OCI-M2 (cell line): ENCODE measurements at regions not wholly inside any gene's neighbourhood (a gene's known extent, or its start where the extent isn't known, plus 50 kb on each side); places are given as distances from the start of the nearest gene placed in this dataset.

Experiments used
- DNase-seq: peaks from one replicate; lab custom pipeline; 2025; ENCODE audit not compliant: unreplicated experiment; lab: John Stamatoyannopoulos, UW

DNA sequence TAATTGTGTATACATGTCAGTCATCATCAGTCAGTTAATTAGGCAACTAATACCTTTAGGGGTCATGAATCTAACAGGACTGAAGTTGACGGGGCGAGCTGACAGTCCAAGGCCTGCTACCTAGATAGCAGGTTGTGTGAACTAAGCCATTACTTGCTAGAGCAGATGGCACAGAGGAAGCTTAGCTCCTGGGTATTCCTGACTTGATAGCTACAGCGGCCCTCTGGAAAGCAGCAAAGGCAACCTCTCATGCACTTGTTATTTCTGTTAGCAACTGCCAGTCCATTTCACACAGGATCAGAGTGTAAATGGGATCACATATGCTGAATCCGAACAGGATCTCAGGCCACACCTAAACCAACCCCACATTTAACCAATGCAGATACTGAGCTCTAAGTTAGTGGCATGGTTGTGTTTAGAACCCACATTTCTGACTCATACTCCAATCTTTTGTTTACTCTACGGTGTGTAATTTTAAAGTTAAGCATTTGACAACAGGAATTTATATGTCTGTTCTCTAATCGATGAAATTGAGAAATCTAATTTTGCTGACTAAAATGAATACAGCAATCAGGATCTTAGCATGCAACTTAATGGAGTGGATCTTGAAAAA is 521.3 kb upstream of the ZNF608 start:
- DNase-seq = no peak

DNA sequence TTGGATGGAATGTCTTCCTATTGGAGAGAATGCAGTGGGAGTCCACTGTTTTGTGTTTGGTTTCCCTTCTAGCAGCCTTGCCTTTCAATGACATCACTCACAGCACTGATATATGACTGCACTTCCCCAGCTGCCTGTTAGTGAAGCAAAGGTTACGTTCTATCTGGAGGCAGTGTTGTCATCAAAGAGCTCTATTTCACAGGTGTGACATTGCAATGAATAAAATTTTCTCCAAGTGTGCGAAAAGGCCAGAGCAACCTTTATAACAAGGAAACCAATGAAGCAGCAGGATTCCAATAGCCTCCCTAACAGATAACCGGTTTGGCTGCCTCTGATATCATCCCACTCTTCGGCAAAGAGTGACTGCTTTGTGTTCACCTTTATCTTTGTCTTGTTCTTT is 523.5 kb upstream of the ZNF608 start:
- no peak for DNase-seq

DNA sequence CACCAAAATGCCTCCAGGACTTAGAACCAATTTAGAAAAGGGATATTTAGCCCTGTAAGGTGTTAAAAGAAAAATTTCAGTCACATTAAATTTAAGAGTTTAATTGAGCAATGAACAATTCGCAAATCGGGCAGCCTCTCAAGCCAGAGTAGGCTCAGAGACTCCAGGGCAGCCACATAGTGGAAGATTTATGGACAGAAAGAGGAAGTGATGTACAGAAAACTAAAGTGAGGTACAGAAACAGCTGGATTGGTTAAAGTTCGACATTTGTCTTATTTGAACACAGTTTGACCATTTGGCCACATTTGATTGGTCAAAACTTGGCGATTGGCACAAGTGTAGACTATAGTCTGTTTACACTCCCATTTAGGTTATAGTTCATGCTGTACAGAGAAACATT is 525.9 kb upstream of the ZNF608 start:
- DNase-seq = no peak

DNA sequence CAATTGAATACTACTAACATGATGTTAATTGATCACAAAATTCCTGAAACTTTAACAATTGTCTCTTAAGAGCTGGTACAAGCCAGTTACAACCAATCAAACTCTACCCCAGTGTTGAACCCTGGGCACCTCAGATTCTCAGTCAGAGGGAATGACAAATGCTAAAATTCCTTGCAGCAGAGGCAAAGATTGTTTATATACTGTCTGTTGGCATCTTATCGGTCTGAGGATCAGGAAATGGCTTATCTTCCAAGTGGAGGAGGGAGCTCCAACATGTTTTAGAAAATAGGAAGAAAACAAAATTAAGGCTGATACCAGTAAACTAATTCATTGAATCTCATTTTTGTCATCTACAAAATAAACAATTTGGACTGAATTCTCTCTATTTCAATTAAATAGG is 527.8 kb upstream of the ZNF608 start:
- no peak for DNase-seq

DNA sequence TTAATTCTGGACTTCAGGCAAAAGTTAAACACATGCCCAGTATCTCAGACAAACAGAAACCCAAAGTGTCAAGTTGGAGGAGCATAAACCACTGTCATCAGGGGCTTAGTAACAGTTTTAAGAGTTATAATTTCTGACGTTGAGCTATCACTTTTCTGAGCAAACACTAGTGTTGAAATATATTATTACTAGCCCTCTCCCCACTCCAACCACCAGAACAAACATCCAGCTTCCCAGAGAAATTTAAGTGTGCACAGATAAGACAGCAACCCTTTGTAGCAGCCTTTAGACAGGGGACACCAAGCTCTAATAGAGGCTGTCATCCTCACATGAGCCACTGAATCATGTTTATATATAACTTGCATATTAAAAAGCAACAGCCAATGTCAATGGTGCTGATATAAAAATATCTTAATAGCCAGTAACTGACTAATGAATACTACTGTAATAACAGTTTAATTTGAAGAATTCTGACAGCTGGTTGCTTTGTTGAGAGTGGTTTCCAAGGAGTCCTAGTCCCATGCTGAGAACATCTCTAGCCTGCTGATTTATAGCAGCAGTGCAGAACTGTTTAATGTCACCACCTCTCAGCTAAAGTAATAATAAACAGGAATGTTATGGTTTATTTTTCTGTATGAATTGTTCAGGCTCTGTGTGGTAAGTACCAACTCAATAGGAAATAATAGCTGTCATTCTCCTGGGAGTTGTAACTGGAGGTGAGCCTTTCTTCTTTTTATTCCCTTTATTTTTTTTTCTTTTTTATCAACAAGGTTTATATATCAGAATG is 528.7 kb upstream of the ZNF608 start:
- DNase-seq = no peak

DNA sequence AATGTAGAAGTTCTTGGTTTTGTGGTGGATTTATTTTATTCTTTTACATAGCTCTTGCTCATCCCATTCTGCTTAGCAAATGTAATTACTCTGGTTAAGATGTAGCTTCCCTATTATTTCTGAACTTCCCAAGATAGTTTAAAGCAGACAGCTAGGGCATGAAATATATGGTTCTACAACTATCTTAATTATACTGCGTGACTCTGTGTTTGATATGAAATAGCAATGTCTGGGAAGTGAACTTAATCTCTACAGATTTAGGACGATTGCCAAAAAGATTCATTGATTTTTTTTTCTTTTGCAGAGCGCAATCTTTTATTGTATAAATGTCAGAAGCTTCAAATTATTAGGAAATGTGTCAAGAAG is 529.3 kb upstream of the ZNF608 start:
- DNase-seq = no peak

DNA sequence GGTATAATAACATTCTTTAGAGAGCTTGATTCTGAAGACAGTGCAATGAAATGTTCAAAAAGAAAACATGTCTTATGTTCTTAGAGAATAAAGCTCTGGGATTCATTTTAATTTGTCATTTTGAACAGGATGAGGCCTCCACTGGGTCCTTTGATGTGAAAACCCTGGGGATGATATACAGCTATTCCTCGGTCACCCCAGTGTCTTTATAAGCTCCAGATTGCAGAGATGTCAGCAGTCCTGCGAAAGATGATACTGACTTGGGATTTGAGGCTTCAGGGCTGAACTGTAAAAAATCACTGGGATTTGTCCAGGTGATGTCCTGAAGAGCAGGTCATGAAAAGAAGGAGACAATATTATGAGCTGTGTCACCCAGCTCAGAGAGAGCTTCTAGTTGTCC is 529.7 kb upstream of the ZNF608 start:
- DNase-seq = no peak

DNA sequence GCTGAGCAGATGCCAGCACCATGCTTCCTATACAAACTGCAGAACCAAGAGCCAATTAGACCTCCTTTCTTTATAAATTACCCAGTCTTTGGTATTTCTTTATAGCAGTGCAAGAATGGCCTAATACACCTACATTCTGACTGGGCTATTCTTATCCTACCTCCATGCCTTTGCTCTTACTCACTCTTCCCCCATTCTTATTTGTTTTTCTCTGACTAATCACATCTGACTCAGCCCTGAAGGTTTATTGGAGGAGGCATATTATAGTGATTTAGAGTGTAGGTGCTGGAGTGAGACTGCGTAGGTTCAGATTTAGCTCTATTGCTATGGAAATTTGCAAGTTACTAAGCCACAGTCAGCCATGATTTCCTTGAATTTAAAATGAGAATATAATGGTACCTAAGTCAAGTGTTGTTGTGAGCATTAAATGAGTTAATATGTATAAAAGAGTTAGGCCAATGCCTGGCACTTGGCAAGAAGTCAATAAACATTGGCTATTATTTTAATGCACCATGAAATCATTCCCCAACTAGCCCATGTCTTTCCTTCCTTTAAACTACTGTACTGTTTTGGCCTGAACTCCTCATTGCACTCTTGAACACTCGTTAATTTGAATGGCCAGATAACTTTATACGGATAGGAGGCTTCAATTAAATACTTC is 531.2 kb upstream of the ZNF608 start:
- DNase-seq = no peak

DNA sequence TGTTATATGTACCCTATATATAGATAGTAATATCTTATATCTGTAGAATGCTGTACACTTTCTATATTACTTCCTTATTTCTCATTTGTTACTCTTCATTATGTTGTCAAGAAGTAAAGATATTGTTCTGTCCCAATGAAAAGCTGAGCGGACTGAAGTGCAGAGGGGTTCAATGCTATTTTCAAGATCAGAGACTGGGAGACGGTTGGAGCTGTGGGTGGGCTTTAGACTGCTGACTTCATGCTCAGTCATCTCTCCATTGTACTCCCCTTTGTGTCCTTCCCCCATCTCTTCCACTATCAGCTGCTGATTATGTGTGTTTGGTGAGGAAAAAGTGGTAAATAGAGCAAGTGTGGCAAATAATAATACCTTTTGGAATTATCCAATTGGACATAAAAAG is 532.3 kb upstream of the ZNF608 start:
- no peak for DNase-seq

DNA sequence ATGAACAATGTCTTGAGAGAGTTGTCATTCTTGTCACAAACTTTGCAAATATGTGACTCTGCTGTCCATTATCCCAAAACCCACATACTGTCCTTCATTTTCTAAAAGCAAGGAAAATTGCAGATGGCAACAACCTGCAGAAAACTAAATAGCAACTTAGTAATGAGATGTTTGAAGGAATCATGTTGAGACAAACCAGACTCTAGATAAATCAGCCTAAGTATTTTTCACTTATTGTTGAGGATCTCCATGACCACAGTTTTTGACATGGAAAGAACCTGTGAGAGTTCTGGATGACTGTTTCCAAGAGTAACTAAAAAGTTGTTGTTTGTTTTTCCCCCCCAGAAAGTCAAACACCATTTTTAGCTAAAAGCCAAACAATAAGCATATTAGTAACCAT is 535.2 kb upstream of the ZNF608 start:
- DNase-seq = no peak

DNA sequence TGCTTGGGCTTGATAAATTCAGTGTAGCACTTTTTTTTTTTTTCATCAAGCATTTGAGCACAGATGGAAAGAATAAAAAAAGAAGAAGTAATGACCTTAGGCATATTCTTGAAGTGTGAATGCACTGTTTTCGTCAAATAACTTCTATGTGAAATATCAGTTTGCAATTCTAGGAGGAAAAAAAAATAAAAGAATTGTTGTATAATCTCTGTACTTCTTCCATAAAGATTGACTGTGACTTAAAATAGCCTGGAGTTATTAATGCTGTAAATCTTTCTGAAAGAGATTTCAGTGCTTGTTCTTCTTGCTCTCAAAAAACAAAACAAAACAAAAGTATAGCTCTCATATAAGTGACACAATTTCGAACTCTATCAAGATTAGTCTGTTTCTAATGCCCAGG is 536.9 kb upstream of the ZNF608 start:
- no peak for DNase-seq

DNA sequence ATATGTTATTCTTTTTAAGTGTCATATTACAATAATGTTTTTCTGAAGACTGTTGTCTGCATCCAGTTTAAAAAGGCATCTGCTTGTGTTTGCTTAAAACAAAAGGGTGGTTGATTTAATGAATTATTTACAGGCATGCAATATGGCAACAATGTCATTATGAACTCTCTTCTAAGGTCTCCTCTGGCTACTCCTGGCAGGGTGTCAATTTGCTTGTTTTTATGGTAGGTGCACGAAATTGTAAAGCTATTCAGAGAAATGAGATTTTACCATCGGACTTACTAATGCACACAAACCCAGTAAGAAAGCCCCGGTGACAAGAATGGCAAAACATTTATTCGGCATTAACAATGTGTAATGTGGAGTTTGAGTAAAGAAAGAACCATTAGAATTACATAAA is 539.8 kb upstream of the ZNF608 start:
- no peak for DNase-seq

DNA sequence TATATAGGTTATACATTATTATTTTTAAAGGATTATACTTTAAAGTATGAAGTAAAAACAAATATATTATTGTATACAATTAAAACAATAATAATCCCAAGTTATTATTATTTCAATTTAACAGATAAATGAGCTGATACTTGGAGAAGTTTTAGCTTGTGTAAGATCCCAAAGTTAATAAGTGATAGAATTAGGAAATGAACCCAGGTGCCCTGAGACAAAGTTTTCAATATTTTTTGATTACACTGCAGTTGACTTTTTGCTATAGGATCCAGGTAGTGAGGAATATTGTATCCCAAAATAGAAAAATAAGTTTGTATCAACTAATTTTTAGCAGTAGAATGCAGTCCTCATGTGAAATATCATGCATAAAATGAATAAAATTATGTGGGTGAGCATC is 543.2 kb upstream of the ZNF608 start:
- DNase-seq = no peak

DNA sequence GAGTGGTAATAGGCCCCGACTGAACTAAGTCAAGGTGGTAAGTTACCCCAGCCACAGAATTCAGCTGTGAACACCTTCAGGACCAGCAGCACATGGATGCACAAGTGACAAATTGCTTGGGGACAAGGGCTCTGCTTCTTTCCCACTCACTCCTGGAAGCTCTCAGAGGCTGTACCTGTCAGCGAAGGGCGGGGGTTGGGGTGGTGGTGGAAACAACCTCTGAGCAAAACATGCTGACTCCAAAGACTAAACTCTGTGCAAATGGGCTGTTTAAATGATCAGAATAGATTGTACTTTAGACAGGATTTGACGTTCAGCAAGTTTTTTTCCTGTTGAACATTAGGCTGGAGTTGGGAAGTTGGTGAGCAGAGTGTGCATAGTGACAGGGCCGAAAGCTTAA is 544.5 kb upstream of the ZNF608 start:
- DNase-seq = no peak

DNA sequence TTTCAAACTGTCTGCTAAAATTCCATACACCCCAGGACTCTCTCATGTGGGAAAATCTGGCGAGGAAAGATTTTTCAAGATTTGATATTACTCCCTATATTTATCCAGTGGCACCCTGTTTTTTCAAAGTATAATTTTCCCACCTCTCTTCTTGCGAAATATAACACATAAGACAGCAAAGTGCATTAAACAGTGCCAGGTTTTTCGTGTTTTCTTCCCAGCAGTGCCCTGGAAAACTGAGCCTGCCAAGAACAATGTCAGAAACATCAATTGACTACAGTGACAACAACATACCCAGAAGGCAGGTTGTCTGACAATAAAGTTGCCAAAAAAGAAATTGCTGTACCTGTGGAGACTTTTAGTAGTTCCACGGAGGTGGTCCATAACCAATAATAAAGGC is 545.0 kb upstream of the ZNF608 start:
- no peak for DNase-seq

DNA sequence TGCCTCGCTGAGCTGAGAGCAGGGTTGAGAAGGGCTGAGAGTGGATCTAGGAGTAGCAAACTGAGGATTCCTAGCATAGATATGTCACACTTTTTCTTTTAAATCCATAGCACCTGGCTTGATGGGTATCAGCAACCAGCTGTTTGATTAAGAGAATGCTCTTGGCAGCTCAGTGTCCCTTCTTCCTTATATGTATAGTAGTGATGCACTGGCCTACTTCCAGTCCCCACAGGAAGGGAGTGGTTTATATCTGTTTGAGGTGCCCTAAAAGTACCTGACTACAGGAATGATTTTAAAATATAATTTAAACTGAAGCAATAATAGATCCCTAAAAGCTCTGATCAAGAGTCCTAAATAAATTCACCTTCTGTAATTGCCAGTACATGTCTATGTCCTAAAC is 546.8 kb upstream of the ZNF608 start:
- no peak for DNase-seq

DNA sequence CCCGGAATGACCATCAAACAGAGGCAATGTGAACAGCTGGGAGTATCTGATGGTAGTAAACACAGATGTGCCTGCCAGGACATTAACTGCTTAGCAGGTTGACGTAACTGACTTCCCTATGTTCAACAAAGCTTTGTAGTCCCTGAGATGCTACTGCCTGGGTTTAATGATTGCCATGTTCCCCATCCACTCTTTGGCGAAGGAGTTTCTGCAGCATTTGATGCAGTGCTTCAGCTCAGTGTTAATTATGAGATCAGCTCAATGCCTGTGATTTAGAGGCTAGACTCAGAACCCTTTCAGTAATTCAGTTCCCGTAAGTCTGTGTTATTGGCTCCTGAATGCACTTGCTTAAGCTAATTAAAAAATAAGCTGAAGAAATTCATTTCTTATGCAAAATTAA is 547.3 kb upstream of the ZNF608 start:
- DNase-seq = no peak

DNA sequence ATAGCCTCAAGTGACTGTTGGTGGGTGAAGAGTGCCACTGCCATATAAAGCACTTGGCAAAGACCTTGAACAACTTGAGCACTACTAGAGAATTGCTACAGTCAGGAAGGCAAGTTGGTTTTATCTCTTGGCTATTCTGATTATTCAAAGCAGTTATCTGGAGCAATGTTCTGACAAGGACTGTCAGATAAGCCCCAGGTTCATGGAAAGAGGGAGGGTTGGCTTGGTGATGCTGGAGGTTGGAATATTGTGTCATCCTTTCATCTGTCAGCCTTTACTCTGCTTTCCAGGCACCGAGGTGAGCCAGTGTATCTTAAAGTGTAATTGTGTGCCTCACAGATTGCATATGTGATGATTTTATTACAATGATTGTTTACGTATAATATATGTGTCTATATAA is 548.4 kb upstream of the ZNF608 start:
- DNase-seq = no peak

DNA sequence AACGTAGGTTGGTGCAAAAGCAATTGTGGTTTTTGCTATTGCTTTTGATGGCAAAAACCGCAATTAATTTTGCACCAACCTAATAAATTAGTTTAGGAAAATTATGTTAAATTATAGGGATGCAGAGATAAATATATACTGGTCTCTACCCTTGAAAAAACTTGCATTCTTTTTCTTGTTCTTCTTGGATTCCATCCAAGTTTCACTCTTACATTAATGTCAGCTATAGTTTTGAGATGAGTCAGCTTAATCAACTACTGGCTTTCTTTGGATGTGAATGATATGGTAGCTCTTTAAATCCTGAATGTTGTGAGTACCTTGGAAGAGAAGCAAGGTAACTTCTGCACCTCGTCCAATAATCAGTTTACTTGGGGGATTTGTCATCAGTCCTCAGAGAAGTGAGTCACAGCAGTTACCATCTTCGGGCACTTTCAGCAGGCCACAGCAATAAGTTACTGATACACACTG is 549.0 kb upstream of the ZNF608 start:
- DNase-seq = no peak

DNA sequence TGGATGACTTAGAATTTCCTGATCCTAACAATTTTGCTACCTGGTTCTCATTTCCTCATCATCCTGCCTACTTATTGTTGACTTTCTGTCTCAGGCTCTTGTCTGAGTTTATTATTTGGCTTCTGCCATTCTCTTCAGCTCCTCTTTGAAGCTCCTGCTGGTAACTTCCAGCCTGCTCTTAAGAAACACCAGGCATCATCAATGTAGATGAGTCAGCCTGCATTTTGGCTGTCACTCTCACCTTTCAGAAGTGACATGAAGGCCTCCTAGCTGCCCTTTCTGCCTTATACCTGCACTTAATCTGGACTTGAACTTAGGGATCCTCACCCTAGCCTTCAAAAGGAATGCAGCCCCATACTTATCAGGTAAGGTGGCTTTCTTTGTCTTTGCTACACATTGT is 551.8 kb upstream of the ZNF608 start:
- DNase-seq = no peak

DNA sequence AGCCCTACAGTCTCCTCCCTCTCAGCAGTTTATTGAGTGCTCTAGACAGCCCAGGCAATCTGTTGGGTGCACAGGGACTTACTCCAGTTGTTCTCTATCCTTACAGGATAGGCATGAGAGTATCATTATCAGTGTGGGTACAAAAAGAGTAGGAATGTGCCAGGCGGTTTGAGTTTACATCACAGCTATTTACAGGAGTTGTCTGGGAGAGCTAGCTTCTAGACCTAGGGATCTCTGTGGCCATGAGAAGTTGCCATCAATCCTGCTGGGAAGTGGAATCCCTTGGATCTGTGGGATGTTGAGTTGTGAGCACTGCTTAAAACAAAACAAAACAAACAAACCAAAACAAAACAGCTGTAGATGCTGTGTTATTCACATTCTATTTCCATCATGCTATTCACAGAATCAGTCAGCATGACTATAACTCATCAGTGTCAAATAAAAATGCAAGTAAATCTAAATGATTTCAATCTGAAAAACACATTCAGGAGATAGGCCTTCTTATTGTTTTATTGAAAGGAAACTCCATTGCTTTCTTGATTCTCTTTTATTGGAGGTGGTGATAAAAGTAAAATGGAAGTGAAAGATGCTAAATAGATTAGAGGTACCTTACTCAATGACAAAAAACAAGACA is 552.4 kb upstream of the ZNF608 start:
- no peak for DNase-seq

DNA sequence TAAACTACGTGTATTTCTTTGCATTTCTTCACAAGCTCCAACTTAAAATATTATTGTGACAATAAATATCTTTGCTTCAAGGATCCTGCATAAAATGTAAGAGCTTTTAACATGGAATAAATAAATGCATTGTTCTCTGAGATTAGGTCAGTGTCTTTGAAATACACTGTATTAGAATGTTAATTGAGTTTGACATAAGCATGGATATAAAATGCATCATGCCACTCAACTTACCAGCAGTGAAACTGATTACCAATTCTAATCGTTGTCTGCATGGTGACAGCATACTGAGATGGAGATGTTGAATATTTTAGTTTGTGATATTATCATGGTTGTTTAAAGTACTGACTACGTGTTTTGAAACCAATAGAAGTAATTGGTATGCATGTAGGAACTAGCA is 555.3 kb upstream of the ZNF608 start:
- DNase-seq = no peak
